ENCODE measurements at regions not wholly inside any gene's neighbourhood (a gene's known extent, or its start where the extent isn't known, plus 50 kb on each side); places are given as distances from the start of the nearest gene placed in this dataset.
"Not testable (repeated sequence)": the region's sequence is repeated elsewhere in the genome, so short reads cannot be mapped to it uniquely, and the experiment has no call there.

GRCh38 chr5:92181656-92182055, 798.5 kb upstream of the ARRDC3 start:
- Mint-ChIP-seq H3K36me3 (ENCODE audit: low read depth) (no peaks in the 10 kb centered on the region), H3K4me1 (no peaks in the 10 kb centered on the region)

GRCh38 chr5:92180391-92180790, 797.3 kb upstream of the ARRDC3 start:
- CTCF ChIA-PET, result no interaction called here
- Mint-ChIP-seq H3K27me3 (no peaks in the 10 kb centered on the region), H3K9me3 (no peaks in the 10 kb centered on the region), H3K4me3 (no peak overlapping the region), H3K36me3 (ENCODE audit: low read depth) (no peaks in the 10 kb centered on the region), H3K27ac (no peak overlapping the region), H3K4me1 (no peaks in the 10 kb centered on the region)
- POLR2A ChIA-PET, result no interaction called here
- DNase-seq, result no peak

More at GRCh38 chr5:92181656-92182055, 798.5 kb upstream of the ARRDC3 start:
- Mint-ChIP-seq H3K27me3 (no peaks in the 10 kb centered on the region), H3K27ac (no peak overlapping the region), H3K9me3 (no peaks in the 10 kb centered on the region), H3K4me3 (no peak overlapping the region)
- ChIA-PET CTCF (no interaction called here), POLR2A (no interaction called here)
- no peak for DNase-seq

- no peak overlapping the region for H3K27ac Mint-ChIP-seq
- no peaks in the 10 kb centered on the region for H3K27me3 Mint-ChIP-seq
- DNase-seq, result no peak
- H3K9me3 Mint-ChIP-seq, result no peaks in the 10 kb centered on the region
- no peak overlapping the region for H3K4me3 Mint-ChIP-seq
- H3K36me3 Mint-ChIP-seq (ENCODE audit: low read depth), result no peaks in the 10 kb centered on the region
- ChIA-PET CTCF (no interaction called here), POLR2A (no interaction called here)
- H3K4me1 Mint-ChIP-seq, result no peaks in the 10 kb centered on the region
Measured at GRCh38 chr5:92179651-92180050, 796.5 kb upstream of the ARRDC3 start.

GRCh38 chr5:92177926-92178487, 794.9 kb upstream of the ARRDC3 start:
- Mint-ChIP-seq H3K27ac (no peak overlapping the region), H3K9me3 (peaks cover 2% of the 10 kb centered on the region), H3K4me1 (no peaks in the 10 kb centered on the region), H3K4me3 (no peak overlapping the region), H3K36me3 (ENCODE audit: low read depth) (no peaks in the 10 kb centered on the region), H3K27me3 (no peaks in the 10 kb centered on the region)
- POLR2A ChIA-PET, result no interaction called here
- CTCF ChIA-PET, result no interaction called here
- DNase-seq, result no peak

- Mint-ChIP-seq H3K4me1 (no peaks in the 10 kb centered on the region), H3K9me3 (peaks cover 4% of the 10 kb centered on the region), H3K27me3 (no peaks in the 10 kb centered on the region), H3K27ac (no peak overlapping the region), H3K4me3 (no peak overlapping the region), H3K36me3 (ENCODE audit: low read depth) (no peaks in the 10 kb centered on the region)
- ChIA-PET POLR2A (no interaction called here), CTCF (no interaction called here)
- no peak for DNase-seq
Measured at GRCh38 chr5:92163906-92164305, 780.8 kb upstream of the ARRDC3 start.

GRCh38 chr5:92147798-92148197, 764.7 kb upstream of the ARRDC3 start:
- Mint-ChIP-seq H3K4me1 (no peaks in the 10 kb centered on the region), H3K27me3 (no peaks in the 10 kb centered on the region), H3K9me3 (peaks cover 2% of the 10 kb centered on the region), H3K27ac (no peak overlapping the region), H3K4me3 (no peak overlapping the region), H3K36me3 (ENCODE audit: low read depth) (no peaks in the 10 kb centered on the region)
- ChIA-PET POLR2A (no interaction called here), CTCF (no interaction called here)
- no peak for DNase-seq

- DNase-seq, result no peak
- Mint-ChIP-seq H3K4me3 (no peak overlapping the region), H3K4me1 (no peaks in the 10 kb centered on the region), H3K27me3 (no peaks in the 10 kb centered on the region), H3K36me3 (ENCODE audit: low read depth) (no peaks in the 10 kb centered on the region), H3K27ac (no peak overlapping the region), H3K9me3 (peaks cover 2% of the 10 kb centered on the region)
- ChIA-PET POLR2A (no interaction called here), CTCF (no interaction called here)
Measured at GRCh38 chr5:92147266-92147665, 764.1 kb upstream of the ARRDC3 start.

GRCh38 chr5:92145852-92146251, 762.7 kb upstream of the ARRDC3 start:
- ChIA-PET POLR2A (no interaction called here), CTCF (no interaction called here)
- peaks cover 2% of the 10 kb centered on the region for H3K9me3 Mint-ChIP-seq
- no peak overlapping the region for H3K27ac Mint-ChIP-seq
- DNase-seq, result no peak
- H3K36me3 Mint-ChIP-seq (ENCODE audit: low read depth), result no peaks in the 10 kb centered on the region
- no peaks in the 10 kb centered on the region for H3K27me3 Mint-ChIP-seq
- H3K4me3 Mint-ChIP-seq, result no peak overlapping the region
- H3K4me1 Mint-ChIP-seq, result no peaks in the 10 kb centered on the region

GRCh38 chr5:92144824-92145223, 761.7 kb upstream of the ARRDC3 start:
- POLR2A ChIA-PET, result no interaction called here
- no peaks in the 10 kb centered on the region for H3K27me3 Mint-ChIP-seq
- CTCF ChIA-PET, result no interaction called here
- no peaks in the 10 kb centered on the region for H3K4me1 Mint-ChIP-seq
- H3K36me3 Mint-ChIP-seq (ENCODE audit: low read depth), result no peaks in the 10 kb centered on the region
- no peak for DNase-seq
- H3K4me3 Mint-ChIP-seq, result no peak overlapping the region
- peaks cover 4% of the 10 kb centered on the region for H3K9me3 Mint-ChIP-seq
- H3K27ac Mint-ChIP-seq, result no peak overlapping the region

GRCh38 chr5:92132294-92132908, 749.3 kb upstream of the ARRDC3 start:
- H3K27ac Mint-ChIP-seq; H3K36me3 Mint-ChIP-seq (ENCODE audit: low read depth); H3K4me3 Mint-ChIP-seq; DNase-seq; H3K4me1 Mint-ChIP-seq; POLR2A ChIA-PET; CTCF ChIA-PET; H3K27me3 Mint-ChIP-seq; H3K9me3 Mint-ChIP-seq: not testable (repeated sequence)

GRCh38 chr5:92126182-92126581, 743.1 kb upstream of the ARRDC3 start:
- ChIA-PET CTCF (no interaction called here), POLR2A (no interaction called here)
- no peaks in the 10 kb centered on the region for H3K27me3 Mint-ChIP-seq
- no peaks in the 10 kb centered on the region for H3K4me1 Mint-ChIP-seq
- no peaks in the 10 kb centered on the region for H3K9me3 Mint-ChIP-seq
- no peak overlapping the region for H3K4me3 Mint-ChIP-seq
- no peak for DNase-seq
- no peak overlapping the region for H3K27ac Mint-ChIP-seq
- H3K36me3 Mint-ChIP-seq (ENCODE audit: low read depth), result no peaks in the 10 kb centered on the region

- no peak for DNase-seq
- no peaks in the 10 kb centered on the region for H3K36me3 Mint-ChIP-seq (ENCODE audit: low read depth)
- H3K4me3 Mint-ChIP-seq, result no peak overlapping the region
- ChIA-PET POLR2A (no interaction called here), CTCF (no interaction called here)
- H3K4me1 Mint-ChIP-seq, result no peaks in the 10 kb centered on the region
- peaks cover 5% of the 10 kb centered on the region for H3K9me3 Mint-ChIP-seq
- H3K27me3 Mint-ChIP-seq, result no peaks in the 10 kb centered on the region
- no peak overlapping the region for H3K27ac Mint-ChIP-seq
Measured at GRCh38 chr5:92119110-92119509, 736.0 kb upstream of the ARRDC3 start.

- H3K9me3 Mint-ChIP-seq, result peaks cover 3% of the 10 kb centered on the region
- DNase-seq, result no peak
- CTCF ChIA-PET, result no interaction called here
- no peaks in the 10 kb centered on the region for H3K27me3 Mint-ChIP-seq
- no peaks in the 10 kb centered on the region for H3K4me1 Mint-ChIP-seq
- no peak overlapping the region for H3K27ac Mint-ChIP-seq
- POLR2A ChIA-PET, result no interaction called here
- H3K4me3 Mint-ChIP-seq, result no peak overlapping the region
- H3K36me3 Mint-ChIP-seq (ENCODE audit: low read depth), result no peaks in the 10 kb centered on the region
Measured at GRCh38 chr5:92106808-92107207, 723.7 kb upstream of the ARRDC3 start.

- CTCF ChIA-PET, result no interaction called here
- Mint-ChIP-seq H3K27ac (no peak overlapping the region), H3K4me1 (no peaks in the 10 kb centered on the region), H3K9me3 (peaks cover 6% of the 10 kb centered on the region), H3K36me3 (ENCODE audit: low read depth) (no peaks in the 10 kb centered on the region), H3K27me3 (no peaks in the 10 kb centered on the region), H3K4me3 (no peak overlapping the region)
- no peak for DNase-seq
- POLR2A ChIA-PET, result no interaction called here
Measured at GRCh38 chr5:92104126-92104525, 721.0 kb upstream of the ARRDC3 start.

- no peaks in the 10 kb centered on the region for H3K27me3 Mint-ChIP-seq
- no peaks in the 10 kb centered on the region for H3K36me3 Mint-ChIP-seq (ENCODE audit: low read depth)
- no peaks in the 10 kb centered on the region for H3K4me1 Mint-ChIP-seq
- peaks cover 6% of the 10 kb centered on the region for H3K9me3 Mint-ChIP-seq
- CTCF ChIA-PET, result no interaction called here
- POLR2A ChIA-PET, result no interaction called here
- H3K27ac Mint-ChIP-seq, result no peak overlapping the region
- no peak for DNase-seq
- no peak overlapping the region for H3K4me3 Mint-ChIP-seq
Measured at GRCh38 chr5:92102313-92102712, 719.2 kb upstream of the ARRDC3 start.
